ENCODE measurements at regions not wholly inside any gene's neighbourhood (a gene's known extent, or its start where the extent isn't known, plus 50 kb on each side); places are given as distances from the start of the nearest gene placed in this dataset.

DNA sequence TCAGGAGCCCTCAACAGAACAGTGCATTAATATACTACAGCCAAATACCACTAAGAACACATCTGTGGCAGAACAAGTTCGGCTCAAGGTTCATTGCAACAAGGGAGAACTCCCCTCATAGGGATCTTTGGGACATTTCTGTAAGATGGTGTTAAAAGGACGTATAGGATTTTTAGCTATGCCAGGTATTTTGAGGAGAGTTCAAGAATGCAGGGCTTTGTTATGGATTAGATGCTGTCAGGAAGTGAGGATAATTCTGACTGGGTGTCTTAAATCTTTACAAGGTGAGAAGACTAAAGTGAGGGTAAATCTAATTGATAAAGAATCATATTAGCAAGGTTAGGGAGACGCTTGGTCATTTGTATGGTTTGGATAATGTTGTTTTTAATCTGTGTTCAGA, 83.7 kb upstream of the AHI1 start:
- Histone ChIP-seq H3K9me3 (ENCODE audit: insufficient read depth, low read length, severe bottlenecking) (no peaks in the 10 kb centered on the region), H3K27me3 (ENCODE audit: insufficient read depth, low read length, poor library complexity) (peaks cover 20% of the 10 kb centered on the region)
- no peak for ATAC-seq (ENCODE audit: insufficient read depth, low read depth)

GRCh38 chr6:135583256-135583761, 85.8 kb upstream of the AHI1 start:
- H3K27me3 ChIP-seq (ENCODE audit: insufficient read depth, low read length, poor library complexity), result peaks cover 12% of the 10 kb centered on the region
- no peak overlapping the region for H3K4me2 ChIP-seq (ENCODE audit: insufficient read depth, low read length)
- H4K20me1 ChIP-seq (ENCODE audit: insufficient read depth, low read length), result no peaks in the 10 kb centered on the region
- H3K9me3 ChIP-seq (ENCODE audit: insufficient read depth, low read length, severe bottlenecking), result no peaks in the 10 kb centered on the region
- no peaks in the 10 kb centered on the region for H3K36me3 ChIP-seq (ENCODE audit: insufficient read depth, low read length)
- ATAC-seq (ENCODE audit: insufficient read depth, low read depth), result no peak
- H3K4me1 ChIP-seq (ENCODE audit: insufficient read depth, low read length), result no peaks in the 10 kb centered on the region
- no peak overlapping the region for H3K27ac ChIP-seq (ENCODE audit: low read length)
- H3K9ac ChIP-seq (ENCODE audit: low read depth, low read length), result no peak overlapping the region
- no peak overlapping the region for H2AFZ ChIP-seq (ENCODE audit: low read depth, low read length)
- TF ChIP-seq CTCF (IDR thresholded peaks at IDR 0.05; ENCODE audit: borderline replicate concordance, extremely low read depth, low read length, poor library complexity, severe bottlenecking) (no peak), EZH2 (IDR thresholded peaks at IDR 0.05; ENCODE audit: borderline replicate concordance, low read depth, low read length, severe bottlenecking) (no peak)
- no peak for DNase-seq
- H3K79me2 ChIP-seq (ENCODE audit: insufficient read depth, low read length), result no peaks in the 10 kb centered on the region
- H3K4me3 ChIP-seq (ENCODE audit: low read depth in 1 of 2, low read length in 2 of 2), result no peak overlapping the region

More for the DNA sequence above, 83.7 kb upstream of the AHI1 start:
- no peak overlapping the region for H2AFZ ChIP-seq (ENCODE audit: low read depth, low read length)
- no peak overlapping the region for H3K4me3 ChIP-seq (ENCODE audit: low read depth in 1 of 2, low read length in 2 of 2)
- no peak overlapping the region for H3K4me2 ChIP-seq (ENCODE audit: insufficient read depth, low read length)
- H4K20me1 ChIP-seq (ENCODE audit: insufficient read depth, low read length), result no peaks in the 10 kb centered on the region
- no peak overlapping the region for H3K9ac ChIP-seq (ENCODE audit: low read depth, low read length)
- TF ChIP-seq EZH2 (IDR thresholded peaks at IDR 0.05; ENCODE audit: borderline replicate concordance, low read depth, low read length, severe bottlenecking) (no peak), CTCF (IDR thresholded peaks at IDR 0.05; ENCODE audit: borderline replicate concordance, extremely low read depth, low read length, poor library complexity, severe bottlenecking) (no peak)
- no peak overlapping the region for H3K27ac ChIP-seq (ENCODE audit: low read length)
- H3K4me1 ChIP-seq (ENCODE audit: insufficient read depth, low read length), result no peaks in the 10 kb centered on the region
- DNase-seq, result no peak
- H3K79me2 ChIP-seq (ENCODE audit: insufficient read depth, low read length), result no peaks in the 10 kb centered on the region
- H3K36me3 ChIP-seq (ENCODE audit: insufficient read depth, low read length), result no peaks in the 10 kb centered on the region

DNA sequence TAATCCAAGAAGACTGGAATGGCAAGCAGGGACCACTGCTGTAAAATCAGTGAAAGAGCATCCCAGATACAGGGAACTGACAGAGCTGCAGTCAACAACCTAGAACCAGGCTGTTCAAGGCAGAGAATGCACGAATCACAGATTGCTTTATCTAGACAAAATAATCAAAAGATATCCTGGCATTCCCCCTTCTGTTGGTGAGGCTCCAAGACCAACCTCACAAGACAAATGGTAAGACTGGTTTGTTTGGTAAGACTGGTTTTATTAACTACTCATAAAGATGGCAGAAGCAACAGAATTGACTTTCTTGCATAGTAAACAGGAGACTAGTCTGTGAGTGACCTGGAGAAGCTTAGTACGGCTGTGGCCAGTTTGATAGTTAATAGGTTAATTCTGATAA, 88.8 kb upstream of the AHI1 start:
- no peaks in the 10 kb centered on the region for H3K4me1 ChIP-seq (ENCODE audit: insufficient read depth, low read length)
- no peak overlapping the region for H2AFZ ChIP-seq (ENCODE audit: low read depth, low read length)
- DNase-seq (no peak), ATAC-seq (ENCODE audit: insufficient read depth, low read depth) (no peak)
- TF ChIP-seq CTCF (IDR thresholded peaks at IDR 0.05; ENCODE audit: borderline replicate concordance, extremely low read depth, low read length, poor library complexity, severe bottlenecking) (no peak), EZH2 (IDR thresholded peaks at IDR 0.05; ENCODE audit: borderline replicate concordance, low read depth, low read length, severe bottlenecking) (no peak)
- H3K9me3 ChIP-seq (ENCODE audit: insufficient read depth, low read length, severe bottlenecking), result no peaks in the 10 kb centered on the region
- no peak overlapping the region for H3K27ac ChIP-seq (ENCODE audit: low read length)
- no peaks in the 10 kb centered on the region for H4K20me1 ChIP-seq (ENCODE audit: insufficient read depth, low read length)
- peaks cover 7% of the 10 kb centered on the region for H3K27me3 ChIP-seq (ENCODE audit: insufficient read depth, low read length, poor library complexity)
- no peak overlapping the region for H3K4me3 ChIP-seq (ENCODE audit: low read depth in 1 of 2, low read length in 2 of 2)
- H3K9ac ChIP-seq (ENCODE audit: low read depth, low read length), result no peak overlapping the region
- H3K79me2 ChIP-seq (ENCODE audit: insufficient read depth, low read length), result no peaks in the 10 kb centered on the region
- no peaks in the 10 kb centered on the region for H3K36me3 ChIP-seq (ENCODE audit: insufficient read depth, low read length)
- no peak overlapping the region for H3K4me2 ChIP-seq (ENCODE audit: insufficient read depth, low read length)

DNA sequence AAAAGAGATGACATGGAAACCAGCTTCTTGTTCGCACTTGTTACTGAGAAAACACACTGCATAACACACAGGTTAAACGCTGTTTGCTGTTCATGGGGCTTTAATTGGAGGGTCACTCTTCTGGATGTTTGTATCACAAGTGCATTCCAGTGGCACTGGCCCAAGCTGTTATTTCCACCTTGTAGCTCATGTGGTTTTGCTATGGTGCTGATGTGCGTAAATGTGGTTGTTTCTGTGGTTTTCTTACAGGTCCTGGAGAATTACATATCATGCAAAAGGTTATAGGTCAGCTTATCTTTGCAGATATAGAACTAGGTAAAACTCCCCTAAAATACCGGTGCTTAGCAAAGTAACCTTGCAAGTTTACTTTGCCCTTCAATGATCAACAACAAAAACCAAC, 89.3 kb upstream of the AHI1 start:
- no peak overlapping the region for H3K4me2 ChIP-seq (ENCODE audit: insufficient read depth, low read length)
- no peak overlapping the region for H3K27ac ChIP-seq (ENCODE audit: low read length)
- H3K36me3 ChIP-seq (ENCODE audit: insufficient read depth, low read length), result no peaks in the 10 kb centered on the region
- ATAC-seq (ENCODE audit: insufficient read depth, low read depth) (no peak), DNase-seq (no peak)
- H3K4me1 ChIP-seq (ENCODE audit: insufficient read depth, low read length), result no peaks in the 10 kb centered on the region
- no peak overlapping the region for H3K9ac ChIP-seq (ENCODE audit: low read depth, low read length)
- no peaks in the 10 kb centered on the region for H4K20me1 ChIP-seq (ENCODE audit: insufficient read depth, low read length)
- no peaks in the 10 kb centered on the region for H3K79me2 ChIP-seq (ENCODE audit: insufficient read depth, low read length)
- no peak overlapping the region for H3K4me3 ChIP-seq (ENCODE audit: low read depth in 1 of 2, low read length in 2 of 2)
- H3K27me3 ChIP-seq (ENCODE audit: insufficient read depth, low read length, poor library complexity), result peaks cover 7% of the 10 kb centered on the region
- no peaks in the 10 kb centered on the region for H3K9me3 ChIP-seq (ENCODE audit: insufficient read depth, low read length, severe bottlenecking)
- TF ChIP-seq CTCF (IDR thresholded peaks at IDR 0.05; ENCODE audit: borderline replicate concordance, extremely low read depth, low read length, poor library complexity, severe bottlenecking) (no peak), EZH2 (IDR thresholded peaks at IDR 0.05; ENCODE audit: borderline replicate concordance, low read depth, low read length, severe bottlenecking) (no peak)
- no peak overlapping the region for H2AFZ ChIP-seq (ENCODE audit: low read depth, low read length)
